KMS-11 (cell line): ENCODE measurements at regions not wholly inside any gene's neighbourhood (a gene's known extent, or its start where the extent isn't known, plus 50 kb on each side); places are given as distances from the start of the nearest gene placed in this dataset.

ENCODE experiments used
- H2AFZ ChIP-seq: fragments of 200-600 bp; sonication (generic); 2 replicates; pipeline ENCODE4 v1.6.1; 2016; ENCODE audit warnings: antibody characterized with exemption, mixed run types, low read depth
- H3K27ac ChIP-seq: fragments of 200-600 bp; sonication (generic); 2 replicates; pipeline ENCODE4 v1.6.1; 2016; ENCODE audit warnings: mild to moderate bottlenecking, mixed run types
- H3K27me3 ChIP-seq: fragments of 200-600 bp; sonication (generic); 2 replicates; pipeline ENCODE4 v1.6.1; 2017; ENCODE audit warnings: mild to moderate bottlenecking, low read depth, mixed run types, moderate library complexity; ENCODE audit not compliant: insufficient read depth
- H3K36me3 ChIP-seq: fragments of 200-600 bp; sonication (generic); 2 replicates; pipeline ENCODE4 v1.6.1; 2017; ENCODE audit warnings: mild to moderate bottlenecking, mixed run types; ENCODE audit not compliant: insufficient read depth
- H3K4me1 ChIP-seq: fragments of 200-600 bp; sonication (generic); 2 replicates; pipeline ENCODE4 v1.6.1; 2016; ENCODE audit warnings: mild to moderate bottlenecking, low read depth, mixed run types; ENCODE audit not compliant: poor library complexity, severe bottlenecking
- H3K4me2 ChIP-seq: fragments of 200-600 bp; sonication (generic); 2 replicates; pipeline ENCODE4 v1.7.0; 2016; ENCODE audit warnings: mild to moderate bottlenecking, mixed run types
- H3K4me3 ChIP-seq: fragments of 200-600 bp; sonication (generic); IDR thresholded peaks from 2 replicates; pipeline ENCODE4 v1.6.1; 2017; ENCODE audit warnings: low read depth, low read length, mixed read lengths; ENCODE audit not compliant: insufficient read depth
- H3K79me2 ChIP-seq: fragments of 200-600 bp; sonication (generic); 2 replicates; pipeline ENCODE4 v1.6.1; 2016; ENCODE audit warnings: low read depth, mixed run types; ENCODE audit not compliant: insufficient read depth
- H3K9ac ChIP-seq: fragments of 200-600 bp; sonication (generic); 2 replicates; pipeline ENCODE4 v1.6.1; 2016; ENCODE audit warnings: mild to moderate bottlenecking, mixed run types
- H4K20me1 ChIP-seq: fragments of 200-600 bp; sonication (generic); 2 replicates; pipeline ENCODE4 v1.6.1; 2016; ENCODE audit warnings: mild to moderate bottlenecking, mixed run types; ENCODE audit not compliant: insufficient read depth
- TF ChIP-seq, protein P1 (sequence below): fragments of 200-600 bp; sonication (generic); conservative IDR thresholded peaks from 2 replicates; pipeline ENCODE4 v1.6.1; 2017; ENCODE audit warnings: low read depth, mild to moderate bottlenecking, antibody characterized with exemption, low read length, moderate library complexity, mixed read lengths

GRCh38 chr7:25853314-25853713 lies 298.7 kb upstream of the NFE2L3 start:
- no peaks in the 10 kb centered on the region for H3K79me2 ChIP-seq
- H4K20me1 ChIP-seq, result no peaks in the 10 kb centered on the region
- no peak overlapping the region for H2AFZ ChIP-seq
- no peaks in the 10 kb centered on the region for H3K36me3 ChIP-seq
- peaks cover 49% of the 10 kb centered on the region for H3K27me3 ChIP-seq
- peak overlapping the region; percentile 89; the same call in 1 of the 2 replicates for H3K4me2 ChIP-seq
- H3K4me3 ChIP-seq, result no peak overlapping the region
- peaks cover 35% of the 10 kb centered on the region for H3K4me1 ChIP-seq
- H3K9ac ChIP-seq, result no peak overlapping the region
- no peak overlapping the region for H3K27ac ChIP-seq
- TF ChIP-seq, protein P1, sequence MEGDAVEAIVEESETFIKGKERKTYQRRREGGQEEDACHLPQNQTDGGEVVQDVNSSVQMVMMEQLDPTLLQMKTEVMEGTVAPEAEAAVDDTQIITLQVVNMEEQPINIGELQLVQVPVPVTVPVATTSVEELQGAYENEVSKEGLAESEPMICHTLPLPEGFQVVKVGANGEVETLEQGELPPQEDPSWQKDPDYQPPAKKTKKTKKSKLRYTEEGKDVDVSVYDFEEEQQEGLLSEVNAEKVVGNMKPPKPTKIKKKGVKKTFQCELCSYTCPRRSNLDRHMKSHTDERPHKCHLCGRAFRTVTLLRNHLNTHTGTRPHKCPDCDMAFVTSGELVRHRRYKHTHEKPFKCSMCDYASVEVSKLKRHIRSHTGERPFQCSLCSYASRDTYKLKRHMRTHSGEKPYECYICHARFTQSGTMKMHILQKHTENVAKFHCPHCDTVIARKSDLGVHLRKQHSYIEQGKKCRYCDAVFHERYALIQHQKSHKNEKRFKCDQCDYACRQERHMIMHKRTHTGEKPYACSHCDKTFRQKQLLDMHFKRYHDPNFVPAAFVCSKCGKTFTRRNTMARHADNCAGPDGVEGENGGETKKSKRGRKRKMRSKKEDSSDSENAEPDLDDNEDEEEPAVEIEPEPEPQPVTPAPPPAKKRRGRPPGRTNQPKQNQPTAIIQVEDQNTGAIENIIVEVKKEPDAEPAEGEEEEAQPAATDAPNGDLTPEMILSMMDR, result no peak

DNA sequence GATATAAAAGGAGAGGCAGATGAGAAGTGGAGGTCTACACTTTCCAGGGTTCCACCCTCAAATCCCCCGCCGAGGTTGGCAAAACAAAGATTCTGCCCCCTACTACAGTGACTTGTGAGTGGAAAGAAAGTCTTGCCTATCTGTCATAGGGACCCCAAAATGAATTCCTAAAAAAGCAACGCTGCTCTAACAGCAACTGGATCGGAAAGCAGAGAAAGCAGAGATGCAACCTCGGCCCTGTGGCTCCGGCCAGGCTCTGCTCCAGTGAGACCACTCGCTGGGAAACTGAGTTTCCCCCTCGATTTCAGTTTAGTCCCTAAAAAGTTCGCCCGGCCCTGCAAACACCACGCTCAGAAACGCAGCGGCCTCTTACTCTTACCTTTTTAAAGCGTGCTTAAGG lies 297.9 kb upstream of the NFE2L3 start:
- Histone ChIP-seq H3K9ac (no peak overlapping the region), H3K4me3 (no peak overlapping the region), H3K4me1 (peaks cover 35% of the 10 kb centered on the region), H2AFZ (no peak overlapping the region; the same call in 1 of the 2 replicates), H3K27ac (no peak overlapping the region), H3K4me2 (peak overlapping the region; percentile 98; the same call in 1 of the 2 replicates), H3K27me3 (peaks cover 57% of the 10 kb centered on the region), H3K79me2 (no peaks in the 10 kb centered on the region), H4K20me1 (no peaks in the 10 kb centered on the region), H3K36me3 (no peaks in the 10 kb centered on the region)
- TF ChIP-seq, protein P1, result no peak

GRCh38 chr7:25854608-25855497 lies 297.1 kb upstream of the NFE2L3 start:
- TF ChIP-seq, protein P1, result peak; percentile 97
- peak overlapping the region; percentile 98 for H3K4me2 ChIP-seq
- H3K9ac ChIP-seq, result no peak overlapping the region
- peaks cover 65% of the 10 kb centered on the region for H3K27me3 ChIP-seq
- no peaks in the 10 kb centered on the region for H3K36me3 ChIP-seq
- H2AFZ ChIP-seq, result no peak overlapping the region
- H3K4me1 ChIP-seq, result peaks cover 35% of the 10 kb centered on the region
- no peak overlapping the region for H3K27ac ChIP-seq
- H3K4me3 ChIP-seq, result no peak overlapping the region
- no peaks in the 10 kb centered on the region for H4K20me1 ChIP-seq
- H3K79me2 ChIP-seq, result no peaks in the 10 kb centered on the region

- H4K20me1 ChIP-seq, result no peaks in the 10 kb centered on the region
- H3K27me3 ChIP-seq, result peaks cover 77% of the 10 kb centered on the region
- H3K9ac ChIP-seq, result peak overlapping the region; percentile 45; the same call in 1 of the 2 replicates
- peaks cover 38% of the 10 kb centered on the region for H3K4me1 ChIP-seq
- no peaks in the 10 kb centered on the region for H3K36me3 ChIP-seq
- no peak overlapping the region for H3K4me3 ChIP-seq
- no peaks in the 10 kb centered on the region for H3K79me2 ChIP-seq
- TF ChIP-seq, protein P1, result 0 out of 2 replicates have a peak, but pooled peaks have one; percentile 15
- peak overlapping the region; percentile 9; the same call in 1 of the 2 replicates for H3K27ac ChIP-seq
- peak overlapping the region; percentile 74 for H2AFZ ChIP-seq
- H3K4me2 ChIP-seq, result peak overlapping the region; percentile 98
Observed at GRCh38 chr7:25855854-25856782, 295.9 kb upstream of the NFE2L3 start.
